IPS DF 6.9 (cell line): ENCODE measurements at regions not wholly inside any gene's neighbourhood (a gene's known extent, or its start where the extent isn't known, plus 50 kb on each side); places are given as distances from the start of the nearest gene placed in this dataset.
"Not testable (repeated sequence)": the region's sequence is repeated elsewhere in the genome, so short reads cannot be mapped to it uniquely, and the experiment has no call there.

ENCODE experiments used
- DNase-seq: peaks from one replicate; pipeline ENCODE4 v3.0.0-alpha.2; 2013; ENCODE audit warnings: low read depth, low spot score
- H3K27ac ChIP-seq: one replicate; pipeline ENCODE4 v1.5.1; 2013; ENCODE audit warnings: low read length, control low read depth
- H3K27me3 ChIP-seq: 2 replicates; pipeline ENCODE4 v1.6.1; 2013; ENCODE audit warnings: mild to moderate bottlenecking, low read length; ENCODE audit not compliant: control insufficient read depth, insufficient read depth
- H3K36me3 ChIP-seq: 2 replicates; pipeline ENCODE4 v1.6.1; 2013; ENCODE audit warnings: low read length; ENCODE audit not compliant: control insufficient read depth, insufficient read depth
- H3K4me1 ChIP-seq: 2 replicates; pipeline ENCODE4 v1.6.1; 2013; ENCODE audit warnings: low read length; ENCODE audit not compliant: control insufficient read depth, insufficient read depth
- H3K4me3 ChIP-seq: 2 replicates; pipeline ENCODE4 v1.5.1; 2013; ENCODE audit warnings: mild to moderate bottlenecking, low read length
- H3K9me3 ChIP-seq: 2 replicates; pipeline ENCODE4 v1.6.1; 2013; ENCODE audit warnings: low read length, inconsistent platforms; ENCODE audit not compliant: control insufficient read depth, insufficient read depth
- WGBS: extraction: QIAGEN DNeasy Blood & Tissue Kit; methylation state at CpG from one replicate; pipeline ENCODE4 v1.1.7; 2013; ENCODE audit warnings: mixed read lengths, missing lambda C conversion rate; ENCODE audit not compliant: insufficient read length, insufficient coverage; 5-methylcytosine and 5-hydroxymethylcytosine counted together

DNA sequence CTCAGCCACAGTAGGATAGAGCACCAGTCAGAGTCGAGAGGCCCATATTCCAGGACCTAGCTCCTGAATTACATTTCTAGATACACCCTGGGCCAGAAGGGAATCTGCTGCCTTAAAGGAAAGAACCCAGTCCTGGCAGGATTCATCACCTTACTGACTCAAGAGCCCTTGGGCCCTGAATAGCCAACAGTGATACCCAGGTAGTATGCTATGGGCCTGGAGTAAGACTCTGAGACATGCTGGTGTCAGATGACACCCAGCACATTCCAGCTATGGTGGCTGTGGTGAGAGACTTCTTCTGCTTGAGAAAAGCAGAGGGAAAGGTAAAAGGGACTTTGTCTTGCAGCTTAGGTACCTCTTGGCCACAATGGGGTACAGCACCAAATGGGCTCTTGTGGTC is 192.5 kb downstream of the MSX2 start:
- not testable (repeated sequence) for H3K4me1 ChIP-seq, H3K4me3 ChIP-seq, H3K36me3 ChIP-seq, H3K9me3 ChIP-seq, DNase-seq, H3K27me3 ChIP-seq, H3K27ac ChIP-seq
- no CpG with 5 or more reads among the region's 1 CpG for WGBS

DNA sequence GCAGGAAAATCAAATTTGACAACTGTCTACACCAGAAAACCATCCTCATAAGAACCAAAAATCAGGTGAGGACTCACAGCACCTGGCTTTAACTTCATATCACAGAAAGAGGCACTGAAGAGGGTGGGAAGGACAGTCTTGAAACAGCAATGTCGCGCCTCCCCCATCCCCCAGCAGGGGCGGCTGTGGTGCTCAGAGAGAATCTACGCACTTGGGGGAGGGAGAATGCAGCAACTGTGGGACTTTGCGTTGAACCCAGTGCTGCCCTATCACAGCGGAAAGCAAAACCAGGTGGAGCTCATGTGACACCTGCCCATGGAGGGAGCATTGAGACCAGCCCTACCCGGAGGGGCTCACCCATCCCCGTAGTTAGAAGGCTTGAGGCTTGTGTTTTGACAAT is 191.8 kb downstream of the MSX2 start:
- no peaks in the 10 kb centered on the region for H3K36me3 ChIP-seq
- WGBS: no CpG with 5 or more reads among the region's 8 CpGs
- H3K27me3 ChIP-seq: no peaks in the 10 kb centered on the region
- no peak overlapping the region for H3K4me3 ChIP-seq
- H3K9me3 ChIP-seq: no peaks in the 10 kb centered on the region
- no peak overlapping the region for H3K27ac ChIP-seq
- DNase-seq: no peak
- H3K4me1 ChIP-seq: peaks cover 2% of the 10 kb centered on the region; the same call in 1 of the 2 replicates

DNA sequence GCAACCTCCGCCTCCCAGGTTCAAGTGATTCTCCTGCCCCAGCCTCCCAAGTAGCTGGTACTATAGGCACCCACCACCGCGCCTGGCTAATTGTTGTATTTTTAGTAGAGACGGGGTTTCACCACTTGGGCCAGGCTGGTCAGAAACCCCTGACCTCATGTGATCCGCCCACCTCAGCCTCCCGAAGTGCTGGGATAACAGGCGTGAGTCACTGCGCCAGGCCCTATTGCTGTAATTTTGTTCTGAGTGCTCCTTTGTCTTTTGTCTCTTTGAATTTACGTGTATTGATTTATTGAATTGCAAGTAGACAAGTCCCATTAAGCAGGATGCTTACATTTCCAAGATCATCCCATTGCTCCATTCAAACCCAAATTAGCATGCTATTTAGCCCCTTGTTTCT is 186.7 kb downstream of the MSX2 start:
- no peaks in the 10 kb centered on the region for H3K36me3 ChIP-seq
- whole genome bisulfite sequencing: no CpG with 5 or more reads among the region's 9 CpGs
- H3K27ac ChIP-seq: no peak overlapping the region
- no peaks in the 10 kb centered on the region for H3K9me3 ChIP-seq
- no peaks in the 10 kb centered on the region for H3K27me3 ChIP-seq
- no peak overlapping the region for H3K4me3 ChIP-seq
- H3K4me1 ChIP-seq: no peaks in the 10 kb centered on the region
- no peak for DNase-seq

DNA sequence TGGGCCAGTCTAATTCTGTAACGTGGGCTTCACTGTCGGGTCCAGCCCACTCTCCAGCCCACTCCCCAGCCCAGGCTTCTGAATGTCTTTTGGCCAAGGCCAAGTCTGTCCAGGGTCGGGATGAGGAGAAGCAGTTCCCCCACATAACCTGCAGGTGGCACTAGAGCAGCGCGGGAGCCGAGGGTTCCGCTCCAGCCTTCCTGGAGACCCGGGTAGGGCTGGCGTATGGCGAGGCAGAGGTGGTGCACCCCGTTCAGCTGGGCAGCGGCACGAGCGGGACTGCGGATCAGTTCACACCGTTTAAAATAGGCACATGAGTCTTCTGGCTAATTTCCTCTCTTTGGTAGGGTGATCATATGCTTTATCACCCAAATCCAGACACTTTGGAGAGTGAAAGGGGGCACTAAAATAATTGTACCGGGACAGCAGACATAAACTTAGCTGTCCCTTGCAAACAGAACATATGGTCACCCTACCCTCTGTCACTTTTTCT is 185.9 kb downstream of the MSX2 start:
- no peaks in the 10 kb centered on the region for H3K4me1 ChIP-seq
- H3K27me3 ChIP-seq: no peaks in the 10 kb centered on the region
- H3K36me3 ChIP-seq: no peaks in the 10 kb centered on the region
- H3K9me3 ChIP-seq: no peaks in the 10 kb centered on the region
- no CpG with 5 or more reads among the region's 17 CpGs for WGBS
- peak; percentile 43 for DNase-seq
- no peak overlapping the region for H3K27ac ChIP-seq
- H3K4me3 ChIP-seq: no peak overlapping the region

DNA sequence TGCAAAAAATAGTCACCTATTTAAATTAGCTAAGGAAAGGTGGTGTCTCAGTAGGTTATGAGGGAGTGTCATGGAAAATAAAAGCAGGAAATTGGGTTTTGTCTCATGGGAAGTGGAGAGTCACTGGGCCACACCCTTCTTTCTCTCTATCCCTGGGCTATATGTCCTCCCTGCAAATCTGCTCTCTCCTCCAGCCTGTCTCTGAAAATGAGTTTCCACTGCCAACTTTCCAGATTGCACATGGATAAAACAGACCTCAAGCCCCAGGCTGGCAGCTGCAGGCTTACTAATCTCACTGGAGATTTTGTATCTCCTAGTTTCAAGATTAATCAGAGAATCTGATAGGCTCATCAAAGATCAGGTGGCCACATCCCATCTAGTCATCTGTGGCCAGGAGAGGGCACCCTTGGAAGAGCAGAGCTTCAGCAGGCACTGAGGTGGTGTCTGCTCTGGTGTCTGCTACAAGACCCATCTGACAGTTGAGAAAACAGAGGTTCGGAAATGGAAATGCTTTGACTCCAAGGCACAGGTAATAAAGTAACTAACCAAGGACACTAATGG is 178.9 kb downstream of the MSX2 start:
- no CpG with 5 or more reads among the region's 1 CpG for WGBS
- Histone ChIP-seq H3K27ac (no peak overlapping the region), H3K27me3 (no peaks in the 10 kb centered on the region; the same call in 1 of the 2 replicates), H3K4me1 (no peaks in the 10 kb centered on the region), H3K36me3 (no peaks in the 10 kb centered on the region), H3K4me3 (no peak overlapping the region), H3K9me3 (no peaks in the 10 kb centered on the region; the same call in 1 of the 2 replicates)
- DNase-seq: no peak

DNA sequence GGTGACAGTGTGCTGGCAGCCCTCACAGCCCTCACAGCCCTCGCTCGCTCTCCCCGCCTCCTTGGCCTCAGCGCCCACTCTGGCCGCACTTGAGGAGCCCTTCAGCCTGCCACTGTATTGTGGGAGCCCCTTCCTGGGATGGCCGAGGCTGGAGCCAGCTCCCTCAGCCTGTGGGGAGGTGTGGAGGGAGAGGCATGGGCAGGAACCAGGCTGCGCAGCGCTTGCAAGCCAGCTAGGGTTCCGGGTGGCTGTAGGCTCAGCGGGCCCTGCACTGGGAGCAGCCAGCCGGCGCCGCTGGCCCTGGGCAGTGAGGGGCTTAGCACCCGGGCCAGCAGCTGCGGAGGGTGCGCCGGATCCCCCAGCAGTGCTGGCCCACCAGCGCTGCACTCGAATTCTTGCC is 177.0 kb downstream of the MSX2 start:
- no peak overlapping the region for H3K27ac ChIP-seq
- H3K9me3 ChIP-seq: no peaks in the 10 kb centered on the region; the same call in 1 of the 2 replicates
- WGBS: no CpG with 5 or more reads among the region's 19 CpGs

DNA sequence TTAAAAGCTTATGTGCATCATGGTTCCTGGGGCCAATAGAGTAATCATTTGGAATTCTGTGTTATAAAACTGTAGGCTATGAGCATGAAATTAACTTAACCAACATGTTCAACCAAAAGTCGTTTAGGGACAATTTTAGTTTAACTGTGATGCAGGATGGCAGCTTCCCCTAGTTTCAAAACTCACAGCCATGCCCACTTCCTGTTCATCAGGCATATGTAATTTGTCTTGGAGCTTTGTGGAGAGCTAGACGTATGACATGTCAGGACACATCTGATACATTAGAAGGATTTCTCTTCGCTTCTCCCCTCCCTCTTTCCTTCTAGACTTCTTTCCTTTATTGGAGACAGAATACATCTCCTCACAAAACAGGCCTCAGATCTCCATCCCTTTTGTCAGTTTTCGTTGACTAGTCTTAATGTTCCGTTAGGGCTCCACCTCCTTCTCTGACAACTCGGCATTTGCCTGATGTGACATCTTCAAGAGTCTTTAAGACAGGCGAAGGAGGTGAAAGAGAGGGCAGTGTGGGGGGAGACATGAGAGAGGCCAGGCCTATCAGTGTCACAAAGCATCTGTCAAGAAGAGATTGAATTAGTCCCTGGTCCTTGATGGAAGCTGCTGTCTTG is 176.0 kb downstream of the MSX2 start:
- Histone ChIP-seq H3K4me3 (no peak overlapping the region), H3K27ac (no peak overlapping the region), H3K27me3 (no peaks in the 10 kb centered on the region; the same call in 1 of the 2 replicates), H3K9me3 (no peaks in the 10 kb centered on the region; the same call in 1 of the 2 replicates), H3K36me3 (no peaks in the 10 kb centered on the region), H3K4me1 (no peaks in the 10 kb centered on the region)
- no peak for DNase-seq
- no CpG with 5 or more reads among the region's 7 CpGs for WGBS

More for the DNA sequence above, 177.0 kb downstream of the MSX2 start:
- H3K4me1 ChIP-seq: no peaks in the 10 kb centered on the region
- H3K4me3 ChIP-seq: no peak overlapping the region
- H3K36me3 ChIP-seq: no peaks in the 10 kb centered on the region
- no peaks in the 10 kb centered on the region; the same call in 1 of the 2 replicates for H3K27me3 ChIP-seq
- no peak for DNase-seq

DNA sequence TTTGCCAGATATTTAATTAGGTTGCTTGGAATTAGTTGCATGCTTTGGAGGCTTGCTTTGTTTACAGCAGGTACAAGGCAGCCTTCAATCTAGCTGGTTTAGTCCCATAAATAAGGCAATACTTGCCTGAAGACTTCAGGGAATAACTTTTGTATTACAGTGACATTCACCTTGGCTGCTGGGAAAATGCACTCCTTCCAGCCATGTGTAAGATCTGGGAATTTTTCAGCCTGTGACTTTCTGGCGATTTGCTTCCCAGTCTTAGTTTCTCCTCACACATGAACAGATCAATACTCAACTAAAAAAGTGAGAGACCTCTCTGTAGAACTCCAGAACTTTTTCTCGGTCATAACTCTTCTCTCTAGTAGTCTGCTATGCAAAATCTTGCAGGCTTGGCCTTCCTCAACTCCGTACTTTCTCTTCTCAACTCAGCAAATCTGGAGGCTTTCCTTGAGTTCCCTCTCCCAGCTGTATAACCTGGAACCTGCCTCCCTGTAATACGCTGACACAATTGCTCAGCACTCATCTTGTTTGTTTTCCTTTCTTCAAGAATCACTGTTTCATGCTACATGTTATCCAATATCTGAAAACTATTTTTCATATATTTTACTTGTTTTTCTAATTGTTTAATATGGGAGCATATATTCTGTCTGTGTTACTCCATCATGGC is 173.0 kb downstream of the MSX2 start:
- no peaks in the 10 kb centered on the region; the same call in 1 of the 2 replicates for H3K9me3 ChIP-seq
- no peak for DNase-seq
- no peak overlapping the region for H3K27ac ChIP-seq
- no peaks in the 10 kb centered on the region for H3K4me1 ChIP-seq
- no CpG with 5 or more reads among the region's 4 CpGs for WGBS
- no peaks in the 10 kb centered on the region; the same call in 1 of the 2 replicates for H3K27me3 ChIP-seq
- H3K4me3 ChIP-seq: no peak overlapping the region
- H3K36me3 ChIP-seq: no peaks in the 10 kb centered on the region

DNA sequence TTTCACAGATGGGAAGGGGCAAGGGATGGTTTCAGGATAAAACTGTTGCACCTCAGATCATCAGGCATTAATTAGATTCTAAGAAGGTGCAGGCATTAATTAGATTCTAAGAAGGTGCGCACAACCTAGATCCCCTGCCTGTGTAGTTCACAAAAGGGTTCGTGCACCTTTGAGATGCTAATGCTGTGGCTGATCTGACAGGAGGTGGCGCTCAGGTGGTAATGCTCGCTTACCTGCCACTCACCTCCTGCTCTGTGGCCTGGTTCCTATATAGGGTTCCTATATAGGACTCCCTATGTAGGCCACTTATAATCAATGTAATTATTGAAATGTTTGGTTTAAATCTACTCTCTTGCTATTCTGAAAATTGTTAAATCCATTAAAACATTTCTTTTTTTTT is 171.0 kb downstream of the MSX2 start:
- no peak overlapping the region for H3K27ac ChIP-seq
- H3K27me3 ChIP-seq: no peaks in the 10 kb centered on the region
- no CpG with 5 or more reads among the region's 4 CpGs for WGBS
- H3K36me3 ChIP-seq: no peaks in the 10 kb centered on the region
- no peaks in the 10 kb centered on the region for H3K9me3 ChIP-seq
- no peak for DNase-seq
- H3K4me1 ChIP-seq: no peaks in the 10 kb centered on the region
- no peak overlapping the region for H3K4me3 ChIP-seq

DNA sequence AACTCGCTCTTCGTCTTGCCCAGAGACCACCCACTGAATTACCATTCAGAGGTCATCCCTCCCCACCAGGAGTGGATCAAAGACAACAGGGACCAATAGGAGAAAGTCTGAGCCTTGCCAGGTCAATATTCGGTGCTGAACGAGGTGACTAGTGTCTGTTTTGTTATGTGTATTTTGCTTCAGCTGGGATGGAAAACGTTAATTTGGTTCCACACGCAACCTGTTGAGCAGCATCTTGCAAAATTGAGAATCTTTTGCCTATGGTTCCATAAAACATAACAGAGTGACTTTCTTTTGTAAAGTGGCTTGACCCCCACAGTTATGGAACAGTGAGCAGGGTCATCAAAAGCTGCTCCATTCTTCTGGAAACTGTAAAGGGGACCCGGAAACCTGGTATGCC is 168.4 kb downstream of the MSX2 start:
- Histone ChIP-seq H3K27ac (no peak overlapping the region), H3K27me3 (no peaks in the 10 kb centered on the region), H3K36me3 (no peaks in the 10 kb centered on the region), H3K9me3 (no peaks in the 10 kb centered on the region), H3K4me3 (no peak overlapping the region), H3K4me1 (no peaks in the 10 kb centered on the region)
- DNase-seq: no peak
- no CpG with 5 or more reads among the region's 7 CpGs for WGBS
